ENCODE measurements at regions not wholly inside any gene's neighbourhood (a gene's known extent, or its start where the extent isn't known, plus 50 kb on each side); places are given as distances from the start of the nearest gene placed in this dataset.

- TF ChIP-seq EZH2 (IDR thresholded peaks at IDR 0.05) (no peak), POLR2AphosphoS5 (IDR thresholded peaks at IDR 0.05; ENCODE audit: borderline replicate concordance, low read depth, low read length) (no peak)
Observed at GRCh38 chr13:103517768-103518102, 451.5 kb upstream of the SLC10A2 start.

Data from SK-N-MC (cell line).